ENCODE measurements at regions not wholly inside any gene's neighbourhood (a gene's known extent, or its start where the extent isn't known, plus 50 kb on each side); places are given as distances from the start of the nearest gene placed in this dataset.

DNA sequence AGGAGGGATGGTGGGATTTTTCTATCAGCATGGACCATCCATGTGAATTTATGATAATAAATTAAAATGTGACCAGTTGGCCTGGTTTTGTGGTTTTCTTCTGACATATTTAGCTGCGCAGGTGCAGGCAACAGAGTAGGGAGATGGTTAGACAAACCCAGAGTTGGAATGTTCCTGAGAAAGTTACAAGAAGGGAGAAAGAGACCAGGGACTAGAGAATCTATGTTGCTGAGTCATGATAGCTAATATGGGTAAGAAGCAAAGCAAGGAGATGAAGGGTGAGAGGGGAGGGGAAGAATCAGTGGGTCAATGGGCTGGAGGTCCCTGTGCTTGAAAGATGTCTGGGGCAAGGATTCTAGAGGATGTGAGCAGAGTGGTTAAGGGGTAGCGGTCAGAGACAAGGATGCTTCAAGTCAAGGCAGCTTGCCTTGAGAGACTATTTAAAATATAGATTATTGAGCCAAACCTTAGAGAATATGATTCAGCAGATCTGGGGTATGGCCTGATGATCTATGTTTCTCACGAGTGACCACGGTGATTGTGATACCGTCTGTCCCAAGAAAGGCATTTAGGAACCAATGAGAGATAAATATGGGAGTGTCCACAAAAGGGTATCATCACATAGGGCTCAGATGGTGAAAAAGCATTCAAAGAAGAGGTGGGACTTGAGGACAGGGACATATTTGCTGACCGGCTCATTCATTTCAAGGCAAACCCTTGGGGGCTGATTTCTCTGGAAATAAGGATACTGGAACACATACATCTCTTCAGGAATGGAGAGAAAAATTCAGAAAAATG is 219.7 kb upstream of the PLD5 start:
- TF ChIP-seq, protein P1, sequence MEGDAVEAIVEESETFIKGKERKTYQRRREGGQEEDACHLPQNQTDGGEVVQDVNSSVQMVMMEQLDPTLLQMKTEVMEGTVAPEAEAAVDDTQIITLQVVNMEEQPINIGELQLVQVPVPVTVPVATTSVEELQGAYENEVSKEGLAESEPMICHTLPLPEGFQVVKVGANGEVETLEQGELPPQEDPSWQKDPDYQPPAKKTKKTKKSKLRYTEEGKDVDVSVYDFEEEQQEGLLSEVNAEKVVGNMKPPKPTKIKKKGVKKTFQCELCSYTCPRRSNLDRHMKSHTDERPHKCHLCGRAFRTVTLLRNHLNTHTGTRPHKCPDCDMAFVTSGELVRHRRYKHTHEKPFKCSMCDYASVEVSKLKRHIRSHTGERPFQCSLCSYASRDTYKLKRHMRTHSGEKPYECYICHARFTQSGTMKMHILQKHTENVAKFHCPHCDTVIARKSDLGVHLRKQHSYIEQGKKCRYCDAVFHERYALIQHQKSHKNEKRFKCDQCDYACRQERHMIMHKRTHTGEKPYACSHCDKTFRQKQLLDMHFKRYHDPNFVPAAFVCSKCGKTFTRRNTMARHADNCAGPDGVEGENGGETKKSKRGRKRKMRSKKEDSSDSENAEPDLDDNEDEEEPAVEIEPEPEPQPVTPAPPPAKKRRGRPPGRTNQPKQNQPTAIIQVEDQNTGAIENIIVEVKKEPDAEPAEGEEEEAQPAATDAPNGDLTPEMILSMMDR (IDR thresholded peaks at IDR 0.05) = no peak
- TF ChIP-seq POLR2A (IDR thresholded peaks at IDR 0.05) (no peak), POLR2AphosphoS5 (IDR thresholded peaks at IDR 0.05) (no peak), EP300 (IDR thresholded peaks at IDR 0.05) (no peak)

All from upper lobe of left lung (tissue), 4 donors.